NCI-H2107 treated with DMSO at 0.1 percent for 48 hours (cell line): ENCODE measurements at regions not wholly inside any gene's neighbourhood (a gene's known extent, or its start where the extent isn't known, plus 50 kb on each side); places are given as distances from the start of the nearest gene placed in this dataset.

Experiments
- DNase-seq: peaks from one replicate; lab custom pipeline; 2025; ENCODE audit not compliant: unreplicated experiment; lab: John Stamatoyannopoulos, UW

- DNase-seq, result no peak
Observed at GRCh38 chr12:46908936-46909635, 83.3 kb upstream of the SLC38A4 start.

GRCh38 chr12:46910830-46911229, 85.0 kb upstream of the SLC38A4 start:
- no peak for DNase-seq

DNA sequence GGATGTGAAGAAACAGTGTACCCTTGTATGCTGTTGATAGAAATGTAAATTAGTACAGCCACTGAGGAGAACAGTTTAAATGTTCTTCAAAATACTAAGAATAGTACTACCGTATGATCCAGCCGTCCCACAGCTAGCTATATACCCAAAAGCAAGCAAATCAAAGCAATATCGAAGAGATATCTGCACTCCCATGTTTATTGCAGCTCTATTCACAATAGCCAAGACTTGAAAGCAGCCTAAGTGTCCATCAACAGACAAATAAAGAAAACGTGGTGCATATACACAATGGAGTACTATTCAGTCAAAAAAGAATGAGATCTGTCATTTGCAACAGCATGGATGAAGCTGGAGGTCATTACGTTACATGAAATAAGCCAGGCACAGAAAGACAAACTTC, 88.5 kb upstream of the SLC38A4 start:
- no peak for DNase-seq

GRCh38 chr12:46915082-46915481, 89.3 kb upstream of the SLC38A4 start:
- no peak for DNase-seq

DNA sequence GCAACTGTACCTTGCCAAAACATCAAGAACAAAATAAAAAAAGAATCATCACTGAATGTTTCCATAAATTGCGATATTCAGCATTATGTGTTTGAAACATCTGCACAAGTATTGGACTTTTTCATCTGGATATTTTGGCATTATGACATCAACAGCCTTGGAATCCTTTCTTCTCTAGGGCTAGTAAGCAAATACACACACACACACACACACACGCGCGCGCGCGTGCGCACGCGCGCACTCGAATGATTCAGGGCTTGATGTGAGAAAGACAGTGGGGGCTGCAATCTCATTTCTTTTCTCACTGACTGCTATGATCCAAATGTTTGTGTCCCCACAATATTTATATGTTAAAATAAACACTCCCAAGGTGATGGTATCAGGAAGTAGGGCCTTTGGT, 90.0 kb upstream of the SLC38A4 start:
- no peak for DNase-seq

DNA sequence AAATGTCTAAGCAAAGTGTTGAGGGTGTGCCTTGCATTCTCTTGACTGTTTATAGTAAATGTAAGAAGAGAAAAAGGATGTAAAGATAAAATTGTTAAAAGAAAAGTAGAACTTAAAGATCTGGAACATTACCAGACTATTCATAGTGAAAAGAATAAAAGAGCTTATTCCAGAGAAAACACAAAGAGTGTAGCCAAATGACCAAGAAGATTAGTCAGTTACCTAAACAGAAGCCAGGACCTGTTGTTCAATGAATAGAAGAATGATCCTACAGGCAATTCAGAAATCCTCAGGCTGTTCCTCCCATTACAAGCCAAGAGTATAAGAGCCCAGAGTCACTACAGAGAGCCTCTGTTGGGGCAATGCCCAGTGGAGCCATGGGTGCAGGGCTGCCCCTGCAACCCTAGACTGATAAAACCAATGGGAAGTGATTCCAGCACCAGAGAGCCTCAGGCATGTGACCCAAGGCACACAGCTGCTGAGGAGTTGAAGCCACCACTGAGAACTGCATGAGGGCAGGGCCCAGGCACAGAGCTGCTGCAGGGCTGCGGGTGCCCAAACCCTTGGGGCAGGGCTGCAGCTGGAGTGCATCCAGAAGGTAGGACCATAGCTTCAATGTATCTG, 91.1 kb upstream of the SLC38A4 start:
- no peak for DNase-seq

DNA sequence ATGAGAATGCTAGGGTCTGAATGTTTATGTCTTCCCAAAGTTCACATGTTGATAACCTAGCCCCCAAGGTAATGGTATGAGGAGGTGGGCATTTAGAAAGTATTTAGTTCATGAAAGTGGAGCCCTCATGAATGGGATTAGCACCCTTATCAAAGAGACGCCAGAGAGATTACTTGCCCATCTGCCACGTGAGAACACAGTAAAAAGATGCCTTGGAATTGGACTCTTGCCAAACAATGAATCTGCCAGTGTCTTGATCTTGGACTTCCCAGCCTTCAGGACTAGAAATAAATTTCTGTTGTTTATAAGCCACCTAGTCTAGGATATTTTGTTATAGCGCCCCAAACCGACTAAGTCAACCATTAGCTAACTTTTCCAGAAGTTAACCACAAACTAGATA, 92.0 kb upstream of the SLC38A4 start:
- DNase-seq, result no peak

DNA sequence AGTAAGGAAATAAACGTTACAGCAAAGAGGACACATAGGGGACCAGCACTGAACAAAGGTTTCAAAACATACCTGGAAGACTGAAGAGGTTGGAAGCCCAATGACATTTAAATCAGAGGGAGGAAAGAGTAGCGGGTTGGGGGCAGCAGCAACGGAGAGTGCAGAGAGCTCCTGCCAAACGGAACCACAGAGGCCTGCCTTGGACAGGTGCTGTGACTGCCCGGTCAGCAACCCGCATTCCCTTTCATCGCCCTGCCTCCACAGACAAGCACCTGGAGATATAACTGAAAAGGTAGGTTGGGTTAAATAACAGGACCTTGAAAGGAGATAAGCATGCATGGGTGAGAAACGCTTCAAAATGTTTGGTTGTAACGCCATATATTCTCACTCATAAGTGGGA, 92.8 kb upstream of the SLC38A4 start:
- no peak for DNase-seq

DNA sequence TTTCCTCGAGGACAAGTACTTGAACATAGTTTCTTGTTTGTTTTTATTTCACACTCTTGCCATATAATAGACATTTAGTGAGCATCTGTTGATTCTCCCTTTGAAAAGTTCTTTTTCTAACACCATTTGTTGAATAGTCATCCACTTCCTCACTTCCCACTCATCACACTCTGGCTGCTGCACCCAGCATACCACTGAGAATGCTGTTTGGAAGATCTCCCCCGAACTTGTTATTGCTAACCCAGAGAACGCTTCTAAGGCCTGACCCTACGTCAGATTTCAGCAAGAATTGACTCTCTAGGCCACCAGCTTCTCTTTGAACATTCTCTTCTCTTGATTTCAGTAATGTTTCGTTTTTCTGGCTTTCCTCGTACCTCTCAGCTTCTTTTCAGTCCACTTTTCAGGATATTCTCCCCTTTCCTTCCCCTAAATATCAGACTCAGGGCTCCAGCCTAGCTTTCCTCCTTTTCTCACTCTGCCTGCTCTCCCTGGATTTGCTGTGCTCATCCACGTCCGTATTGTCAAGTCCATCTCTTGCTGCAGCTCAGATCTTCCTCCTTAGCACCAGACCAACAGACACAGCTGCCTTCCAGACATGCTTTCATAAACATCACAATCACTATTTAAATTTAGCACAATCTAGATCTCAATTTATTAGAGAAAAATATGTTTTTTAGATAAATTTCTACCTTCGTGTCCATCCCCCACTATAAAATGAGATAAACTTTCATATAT, 94.0 kb upstream of the SLC38A4 start:
- no peak for DNase-seq

DNA sequence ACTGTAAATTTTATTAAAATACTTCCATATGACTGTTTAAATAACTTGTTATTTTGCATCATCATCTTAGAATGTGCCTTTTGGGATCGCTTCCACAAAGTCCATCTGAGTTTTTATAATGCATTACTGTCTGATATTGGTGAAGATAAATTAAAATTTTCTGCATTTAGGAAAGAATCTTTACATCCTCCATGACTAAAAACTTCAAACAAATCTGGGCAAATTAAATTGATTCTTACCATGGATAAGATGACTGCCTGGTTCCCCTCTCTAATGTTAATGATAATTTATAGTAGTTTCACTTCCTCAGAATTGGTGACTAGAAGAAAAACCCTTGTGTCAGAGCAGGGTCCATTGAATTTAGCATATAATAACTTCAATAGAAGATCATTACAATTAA, 94.7 kb upstream of the SLC38A4 start:
- no peak for DNase-seq

DNA sequence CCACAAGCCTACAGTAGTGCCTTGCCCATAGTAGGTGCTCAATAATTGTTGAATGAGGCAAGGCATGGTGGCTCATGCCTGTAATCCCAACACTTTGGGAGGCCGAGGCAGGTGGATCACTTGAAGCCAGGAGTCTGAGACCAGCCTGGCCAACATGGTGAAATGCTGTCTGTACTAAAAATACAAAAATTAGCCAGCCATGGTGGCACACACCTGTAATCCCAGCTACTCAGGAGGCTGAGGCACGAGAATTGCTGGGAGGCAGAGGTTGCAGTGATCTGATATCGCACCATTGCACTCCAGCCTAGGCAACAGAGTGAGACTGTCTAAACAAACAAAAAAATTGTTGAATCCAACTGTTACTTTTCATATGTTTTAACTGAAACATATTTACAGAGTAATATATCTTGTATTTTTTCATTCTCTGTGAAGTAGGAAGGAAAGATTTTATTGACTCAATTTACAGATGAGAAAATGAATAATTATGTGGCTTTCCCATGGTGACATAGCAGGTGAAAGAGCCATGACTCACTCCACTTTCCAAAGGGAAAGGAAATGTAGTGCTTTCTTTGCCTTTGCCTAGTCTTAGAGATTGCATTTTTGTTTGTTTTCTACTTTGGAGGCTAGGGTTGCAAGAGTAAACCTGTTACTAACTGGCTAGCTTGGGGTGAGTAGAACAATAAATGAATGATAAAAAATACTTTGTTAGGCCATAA, 95.4 kb upstream of the SLC38A4 start:
- DNase-seq, result no peak

DNA sequence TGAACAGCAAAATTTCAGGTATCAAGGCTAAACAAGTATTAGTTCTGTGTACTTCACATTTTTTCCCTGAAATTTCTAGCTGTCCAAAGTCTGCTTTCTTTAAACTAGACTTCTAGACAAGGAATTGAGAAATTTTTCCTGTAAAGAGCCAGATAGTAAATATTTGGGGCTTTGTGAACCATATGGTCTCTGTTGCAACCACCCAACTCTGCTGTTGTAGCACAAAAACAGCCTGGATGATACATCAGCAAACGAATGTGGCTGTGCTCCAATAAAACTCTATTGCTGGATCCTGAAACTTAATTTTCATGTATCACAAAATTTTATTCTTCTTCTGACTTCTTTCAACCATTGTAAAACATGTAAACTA, 96.0 kb upstream of the SLC38A4 start:
- no peak for DNase-seq

DNA sequence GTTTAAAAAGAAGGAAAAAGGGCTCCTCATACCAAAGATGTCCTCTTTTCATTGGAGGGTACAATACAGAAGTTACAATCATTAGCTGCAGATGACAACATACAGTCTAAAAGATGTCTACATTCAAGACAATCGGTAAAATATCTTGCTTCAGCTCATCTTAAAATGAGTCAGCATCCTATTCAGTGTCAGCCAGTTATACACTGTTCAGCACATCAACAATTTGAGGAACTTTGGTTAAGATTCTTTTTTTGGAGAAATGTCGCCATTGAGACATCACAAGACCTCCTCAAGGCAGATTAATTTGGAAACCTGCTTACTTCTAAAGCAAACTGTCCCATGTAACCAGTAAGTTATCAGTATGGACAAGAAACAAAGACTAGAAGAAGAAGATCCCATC, 100.7 kb upstream of the SLC38A4 start:
- DNase-seq, result no peak

DNA sequence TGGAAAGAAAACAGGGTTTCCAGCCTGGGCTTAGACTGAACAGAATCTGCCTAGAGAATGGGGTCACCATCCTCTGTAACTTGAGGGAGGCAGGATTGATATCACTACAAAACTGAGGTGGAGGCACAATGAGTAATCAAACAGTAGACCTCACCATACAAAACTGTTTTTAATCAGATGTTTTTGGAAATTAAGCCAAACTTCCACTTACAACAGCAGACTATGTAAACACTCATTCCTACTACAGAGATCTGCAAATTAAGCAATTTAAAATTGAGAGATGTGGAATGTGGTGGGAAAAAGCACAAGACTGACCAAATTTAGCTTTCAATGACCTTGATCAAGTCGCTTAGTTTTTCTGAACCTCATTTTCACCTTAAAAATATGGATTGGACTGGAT, 104.3 kb upstream of the SLC38A4 start:
- no peak for DNase-seq

DNA sequence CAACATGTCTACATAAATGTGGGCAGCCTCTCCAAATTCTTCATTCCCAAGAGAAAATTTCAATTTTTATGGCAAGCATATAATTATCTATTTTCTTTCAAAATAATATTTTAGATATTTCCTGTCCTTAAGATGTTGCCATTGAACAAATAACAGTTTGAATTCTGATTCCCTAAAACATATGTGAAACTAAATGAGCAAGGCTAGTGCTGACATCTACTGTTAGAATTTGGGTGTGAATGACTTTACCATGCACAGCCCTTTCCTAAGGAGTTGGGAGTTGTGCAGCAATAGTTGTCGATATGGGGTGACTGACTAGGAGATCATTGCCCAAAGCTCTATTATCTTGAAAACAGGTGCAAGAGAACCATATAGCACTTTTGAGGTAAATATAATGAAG, 108.2 kb upstream of the SLC38A4 start:
- DNase-seq, result no peak

DNA sequence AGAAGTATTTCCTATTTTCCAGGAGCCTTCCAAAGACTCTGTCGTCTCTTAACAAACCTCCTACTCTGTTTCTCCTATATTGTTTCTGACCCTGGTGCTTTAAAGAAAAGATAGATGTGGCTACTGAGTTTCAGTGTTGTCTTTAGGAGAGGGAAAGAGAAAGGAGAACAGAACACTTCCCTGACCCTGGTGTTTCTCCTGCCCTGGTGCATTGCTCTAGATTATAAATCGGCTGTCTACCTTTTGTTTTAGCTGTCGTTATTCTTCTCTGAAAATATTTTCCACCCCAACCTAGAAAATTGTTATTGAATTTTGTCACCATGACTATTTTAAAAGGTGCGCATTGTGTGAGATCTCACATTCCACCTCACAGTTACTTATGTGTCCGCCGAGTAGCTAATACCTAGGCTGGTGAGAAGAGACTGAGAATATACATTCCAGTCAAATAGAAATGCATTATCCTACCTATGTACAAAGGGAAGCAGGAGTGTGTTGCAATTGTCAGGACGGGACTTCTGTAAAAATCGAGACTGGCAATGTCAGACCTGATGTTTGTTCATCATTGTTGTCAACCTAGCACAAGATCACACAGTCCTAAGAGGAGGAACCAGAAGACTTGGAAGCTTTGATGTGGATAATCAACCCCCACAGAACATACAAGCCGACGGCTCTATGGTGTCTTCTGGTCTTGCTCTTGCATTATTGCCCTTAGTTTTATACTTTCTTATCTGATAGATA, 108.7 kb upstream of the SLC38A4 start:
- DNase-seq, result no peak

GRCh38 chr12:46935271-46935847, 109.6 kb upstream of the SLC38A4 start:
- DNase-seq, result no peak

GRCh38 chr12:46936042-46936441, 110.2 kb upstream of the SLC38A4 start:
- no peak for DNase-seq

DNA sequence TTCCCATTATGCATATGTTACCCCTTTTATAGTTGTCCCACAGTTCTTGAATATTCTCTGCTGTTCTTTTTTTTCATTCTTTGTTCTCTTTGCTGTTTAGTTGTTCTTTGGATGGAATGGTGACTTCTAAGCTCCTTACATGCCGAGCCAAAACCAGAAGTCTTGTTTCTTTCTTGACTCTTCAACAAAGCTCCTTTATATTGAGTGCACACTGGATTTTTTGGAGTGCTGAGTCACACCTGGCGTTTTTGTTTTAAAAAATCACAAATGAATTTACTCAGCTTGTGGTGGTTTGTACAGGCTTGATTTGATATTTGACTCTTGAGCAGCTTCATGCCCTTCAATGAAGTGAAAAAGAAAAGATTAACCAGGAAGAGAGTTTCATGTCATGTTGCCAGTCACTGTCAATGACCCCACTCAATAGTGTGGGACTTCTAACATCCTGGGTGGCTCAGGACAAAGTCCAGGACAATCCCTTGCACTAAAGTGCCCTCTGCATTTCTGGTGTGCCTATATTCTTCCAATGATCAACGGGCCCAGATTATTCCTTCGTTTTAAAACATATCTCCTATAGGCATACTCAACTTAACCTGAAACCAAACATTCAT, 112.4 kb upstream of the SLC38A4 start:
- DNase-seq, result no peak

DNA sequence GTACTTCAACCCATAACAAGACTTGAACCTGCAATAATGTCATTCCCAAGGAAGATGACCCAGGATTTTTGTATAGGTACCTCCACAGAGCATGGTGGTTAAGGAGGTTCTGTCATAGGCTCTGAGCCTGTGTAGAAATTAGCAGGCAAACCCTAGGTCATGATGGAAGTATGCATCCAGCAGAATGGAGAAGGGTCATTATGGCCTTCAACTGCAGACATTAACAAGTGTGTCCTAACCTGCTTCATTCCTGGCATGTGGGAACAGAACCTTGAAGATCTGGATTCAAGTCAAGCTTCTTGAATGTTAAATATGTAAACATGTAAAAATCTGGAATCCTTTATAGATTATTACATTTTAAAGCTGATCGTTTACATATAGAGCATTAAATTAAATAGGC, 116.2 kb upstream of the SLC38A4 start:
- DNase-seq, result no peak
